ENCODE measurements at regions not wholly inside any gene's neighbourhood (a gene's known extent, or its start where the extent isn't known, plus 50 kb on each side); places are given as distances from the start of the nearest gene placed in this dataset.
"Not testable (repeated sequence)": the region's sequence is repeated elsewhere in the genome, so short reads cannot be mapped to it uniquely, and the experiment has no call there.

- Histone ChIP-seq H3K4me3 (ENCODE audit: low read length) (no peak overlapping the region), H3K9me3 (ENCODE audit: control insufficient read depth, low read depth, low read length) (no peaks in the 10 kb centered on the region), H3K36me3 (ENCODE audit: control insufficient read depth, low read depth, low read length) (no peaks in the 10 kb centered on the region), H3K27me3 (ENCODE audit: control insufficient read depth, insufficient read depth, low read length) (no peaks in the 10 kb centered on the region), H3K27ac (ENCODE audit: low read length) (no peak overlapping the region), H3K4me1 (ENCODE audit: control insufficient read depth, low read depth, low read length) (peaks cover 1% of the 10 kb centered on the region), H3K9ac (ENCODE audit: low read length) (no peak overlapping the region)
Measured at GRCh38 chr6:9704989-9705388, 709.9 kb downstream of the TFAP2A start.

GRCh38 chr6:9702914-9703313, 712.0 kb downstream of the TFAP2A start:
- H3K9me3 ChIP-seq (ENCODE audit: control insufficient read depth, low read depth, low read length) = no peaks in the 10 kb centered on the region
- no peaks in the 10 kb centered on the region for H3K36me3 ChIP-seq (ENCODE audit: control insufficient read depth, low read depth, low read length)
- H3K27ac ChIP-seq (ENCODE audit: low read length) = no peak overlapping the region
- no peak overlapping the region for H3K9ac ChIP-seq (ENCODE audit: low read length)
- no peak overlapping the region for H3K4me3 ChIP-seq (ENCODE audit: low read length)
- H3K4me1 ChIP-seq (ENCODE audit: control insufficient read depth, low read depth, low read length) = no peaks in the 10 kb centered on the region
- H3K27me3 ChIP-seq (ENCODE audit: control insufficient read depth, insufficient read depth, low read length) = no peaks in the 10 kb centered on the region

GRCh38 chr6:9699888-9700287, 715.0 kb downstream of the TFAP2A start:
- no peaks in the 10 kb centered on the region for H3K27me3 ChIP-seq (ENCODE audit: control insufficient read depth, insufficient read depth, low read length)
- H3K27ac ChIP-seq (ENCODE audit: low read length) = no peak overlapping the region
- H3K4me1 ChIP-seq (ENCODE audit: control insufficient read depth, low read depth, low read length) = no peaks in the 10 kb centered on the region
- H3K9me3 ChIP-seq (ENCODE audit: control insufficient read depth, low read depth, low read length) = no peaks in the 10 kb centered on the region
- H3K4me3 ChIP-seq (ENCODE audit: low read length) = no peak overlapping the region
- H3K9ac ChIP-seq (ENCODE audit: low read length) = no peak overlapping the region
- H3K36me3 ChIP-seq (ENCODE audit: control insufficient read depth, low read depth, low read length) = no peaks in the 10 kb centered on the region

- H3K9ac ChIP-seq (ENCODE audit: low read length) = no peak overlapping the region
- no peak overlapping the region for H3K27ac ChIP-seq (ENCODE audit: low read length)
- H3K36me3 ChIP-seq (ENCODE audit: control insufficient read depth, low read depth, low read length) = no peaks in the 10 kb centered on the region
- no peaks in the 10 kb centered on the region for H3K9me3 ChIP-seq (ENCODE audit: control insufficient read depth, low read depth, low read length)
- no peaks in the 10 kb centered on the region for H3K4me1 ChIP-seq (ENCODE audit: control insufficient read depth, low read depth, low read length)
- H3K4me3 ChIP-seq (ENCODE audit: low read length) = no peak overlapping the region
- no peaks in the 10 kb centered on the region for H3K27me3 ChIP-seq (ENCODE audit: control insufficient read depth, insufficient read depth, low read length)
Measured at GRCh38 chr6:9697263-9697931, 717.5 kb downstream of the TFAP2A start.

- H3K4me1 ChIP-seq (ENCODE audit: control insufficient read depth, low read depth, low read length) = no peaks in the 10 kb centered on the region
- no peak overlapping the region for H3K4me3 ChIP-seq (ENCODE audit: low read length)
- H3K9ac ChIP-seq (ENCODE audit: low read length) = no peak overlapping the region
- H3K27ac ChIP-seq (ENCODE audit: low read length) = no peak overlapping the region
- no peaks in the 10 kb centered on the region for H3K36me3 ChIP-seq (ENCODE audit: control insufficient read depth, low read depth, low read length)
- no peaks in the 10 kb centered on the region for H3K9me3 ChIP-seq (ENCODE audit: control insufficient read depth, low read depth, low read length)
- H3K27me3 ChIP-seq (ENCODE audit: control insufficient read depth, insufficient read depth, low read length) = no peaks in the 10 kb centered on the region
Measured at GRCh38 chr6:9690388-9690787, 724.5 kb downstream of the TFAP2A start.

- not testable (repeated sequence) for H3K4me3 ChIP-seq (ENCODE audit: low read length)
Measured at GRCh38 chr6:9680727-9681126, 734.1 kb downstream of the TFAP2A start.

GRCh38 chr6:9675122-9675521, 739.8 kb downstream of the TFAP2A start:
- H3K27me3 ChIP-seq (ENCODE audit: control insufficient read depth, insufficient read depth, low read length) = no peaks in the 10 kb centered on the region
- no peak overlapping the region for H3K4me3 ChIP-seq (ENCODE audit: low read length)
- H3K36me3 ChIP-seq (ENCODE audit: control insufficient read depth, low read depth, low read length) = no peaks in the 10 kb centered on the region
- no peaks in the 10 kb centered on the region for H3K4me1 ChIP-seq (ENCODE audit: control insufficient read depth, low read depth, low read length)
- no peak overlapping the region for H3K9ac ChIP-seq (ENCODE audit: low read length)
- no peak overlapping the region for H3K27ac ChIP-seq (ENCODE audit: low read length)
- peaks cover 2% of the 10 kb centered on the region for H3K9me3 ChIP-seq (ENCODE audit: control insufficient read depth, low read depth, low read length)

More at GRCh38 chr6:9680727-9681126, 734.1 kb downstream of the TFAP2A start:
- H3K27ac ChIP-seq (ENCODE audit: low read length); H3K27me3 ChIP-seq (ENCODE audit: control insufficient read depth, insufficient read depth, low read length); H3K9me3 ChIP-seq (ENCODE audit: control insufficient read depth, low read depth, low read length); H3K4me1 ChIP-seq (ENCODE audit: control insufficient read depth, low read depth, low read length); H3K36me3 ChIP-seq (ENCODE audit: control insufficient read depth, low read depth, low read length); H3K9ac ChIP-seq (ENCODE audit: low read length): not testable (repeated sequence)

GRCh38 chr6:9659848-9660247, 755.0 kb downstream of the TFAP2A start:
- H3K4me1 ChIP-seq (ENCODE audit: control insufficient read depth, low read depth, low read length) = no peaks in the 10 kb centered on the region
- no peak overlapping the region for H3K9ac ChIP-seq (ENCODE audit: low read length)
- H3K4me3 ChIP-seq (ENCODE audit: low read length) = no peak overlapping the region
- H3K27ac ChIP-seq (ENCODE audit: low read length) = no peak overlapping the region
- no peaks in the 10 kb centered on the region for H3K36me3 ChIP-seq (ENCODE audit: control insufficient read depth, low read depth, low read length)
- H3K9me3 ChIP-seq (ENCODE audit: control insufficient read depth, low read depth, low read length) = no peaks in the 10 kb centered on the region
- no peaks in the 10 kb centered on the region for H3K27me3 ChIP-seq (ENCODE audit: control insufficient read depth, insufficient read depth, low read length)

- no peaks in the 10 kb centered on the region for H3K9me3 ChIP-seq (ENCODE audit: control insufficient read depth, low read depth, low read length)
- no peaks in the 10 kb centered on the region for H3K36me3 ChIP-seq (ENCODE audit: control insufficient read depth, low read depth, low read length)
- no peak overlapping the region for H3K4me3 ChIP-seq (ENCODE audit: low read length)
- no peak overlapping the region for H3K27ac ChIP-seq (ENCODE audit: low read length)
- no peaks in the 10 kb centered on the region for H3K4me1 ChIP-seq (ENCODE audit: control insufficient read depth, low read depth, low read length)
- H3K9ac ChIP-seq (ENCODE audit: low read length) = no peak overlapping the region
- H3K27me3 ChIP-seq (ENCODE audit: control insufficient read depth, insufficient read depth, low read length) = no peaks in the 10 kb centered on the region
Measured at GRCh38 chr6:9657994-9658393, 756.9 kb downstream of the TFAP2A start.

- Histone ChIP-seq H3K4me3 (ENCODE audit: low read length) (no peak overlapping the region), H3K36me3 (ENCODE audit: control insufficient read depth, low read depth, low read length) (no peaks in the 10 kb centered on the region), H3K27ac (ENCODE audit: low read length) (no peak overlapping the region), H3K9ac (ENCODE audit: low read length) (no peak overlapping the region), H3K9me3 (ENCODE audit: control insufficient read depth, low read depth, low read length) (no peaks in the 10 kb centered on the region), H3K27me3 (ENCODE audit: control insufficient read depth, insufficient read depth, low read length) (no peaks in the 10 kb centered on the region), H3K4me1 (ENCODE audit: control insufficient read depth, low read depth, low read length) (no peaks in the 10 kb centered on the region)
Measured at GRCh38 chr6:9647599-9647998, 767.3 kb downstream of the TFAP2A start.

- Histone ChIP-seq H3K36me3 (ENCODE audit: control insufficient read depth, low read depth, low read length) (no peaks in the 10 kb centered on the region), H3K27me3 (ENCODE audit: control insufficient read depth, insufficient read depth, low read length) (no peaks in the 10 kb centered on the region), H3K9ac (ENCODE audit: low read length) (no peak overlapping the region), H3K9me3 (ENCODE audit: control insufficient read depth, low read depth, low read length) (no peaks in the 10 kb centered on the region), H3K27ac (ENCODE audit: low read length) (no peak overlapping the region), H3K4me3 (ENCODE audit: low read length) (no peak overlapping the region), H3K4me1 (ENCODE audit: control insufficient read depth, low read depth, low read length) (no peaks in the 10 kb centered on the region)
Measured at GRCh38 chr6:9647071-9647445, 767.8 kb downstream of the TFAP2A start.

- no peaks in the 10 kb centered on the region for H3K4me1 ChIP-seq (ENCODE audit: control insufficient read depth, low read depth, low read length)
- no peaks in the 10 kb centered on the region for H3K36me3 ChIP-seq (ENCODE audit: control insufficient read depth, low read depth, low read length)
- no peak overlapping the region for H3K27ac ChIP-seq (ENCODE audit: low read length)
- no peak overlapping the region for H3K4me3 ChIP-seq (ENCODE audit: low read length)
- H3K9me3 ChIP-seq (ENCODE audit: control insufficient read depth, low read depth, low read length) = no peaks in the 10 kb centered on the region
- no peaks in the 10 kb centered on the region for H3K27me3 ChIP-seq (ENCODE audit: control insufficient read depth, insufficient read depth, low read length)
- no peak overlapping the region for H3K9ac ChIP-seq (ENCODE audit: low read length)
Measured at GRCh38 chr6:9646342-9647070, 768.4 kb downstream of the TFAP2A start.

Measured in iPS-18a (cell line).